HG03442 (cell line): ENCODE measurements at regions not wholly inside any gene's neighbourhood (a gene's known extent, or its start where the extent isn't known, plus 50 kb on each side); places are given as distances from the start of the nearest gene placed in this dataset.
"Not testable (repeated sequence)": the region's sequence is repeated elsewhere in the genome, so short reads cannot be mapped to it uniquely, and the experiment has no call there.

Experiments used
- ATAC-seq: cut with Tn5 transposase; IDR thresholded peaks from one replicate; pipeline ENCODE4 v1.9.1; 2021; ENCODE audit warnings: mild to moderate bottlenecking, moderate library complexity; ENCODE audit not compliant: unreplicated experiment

GRCh38 chr1:190809312-190809711, 331.6 kb upstream of the BRINP3 start:
- ATAC-seq, result no peak

GRCh38 chr1:190812996-190813395, 335.3 kb upstream of the BRINP3 start:
- ATAC-seq, result no peak

GRCh38 chr1:190832511-190832910, 354.8 kb upstream of the BRINP3 start:
- no peak for ATAC-seq

GRCh38 chr1:190835658-190836057, 358.0 kb upstream of the BRINP3 start:
- no peak for ATAC-seq

GRCh38 chr1:190837200-190837599, 359.5 kb upstream of the BRINP3 start:
- not testable (repeated sequence) for ATAC-seq

- ATAC-seq, result no peak
Observed at GRCh38 chr1:190837888-190838287, 360.2 kb upstream of the BRINP3 start.

- no peak for ATAC-seq
Observed at GRCh38 chr1:190847166-190847565, 369.5 kb upstream of the BRINP3 start.

- ATAC-seq, result no peak
Observed at GRCh38 chr1:190849346-190849745, 371.7 kb upstream of the BRINP3 start.

- ATAC-seq, result no peak
Observed at GRCh38 chr1:190852611-190853010, 374.9 kb upstream of the BRINP3 start.

GRCh38 chr1:190858140-190858539, 380.5 kb upstream of the BRINP3 start:
- ATAC-seq, result no peak

- ATAC-seq, result no peak
Observed at GRCh38 chr1:190864013-190864641, 386.5 kb upstream of the BRINP3 start.

- ATAC-seq, result no peak
Observed at GRCh38 chr1:190880352-190880751, 402.7 kb upstream of the BRINP3 start.

GRCh38 chr1:190881064-190881463, 403.4 kb upstream of the BRINP3 start:
- ATAC-seq, result no peak

GRCh38 chr1:190897233-190897632, 419.6 kb upstream of the BRINP3 start:
- ATAC-seq, result no peak

GRCh38 chr1:190904091-190904695, 426.5 kb upstream of the BRINP3 start:
- no peak for ATAC-seq

- no peak for ATAC-seq
Observed at GRCh38 chr1:190906206-190906725, 428.6 kb upstream of the BRINP3 start.

- ATAC-seq, result no peak
Observed at GRCh38 chr1:190908246-190908645, 430.6 kb upstream of the BRINP3 start.

- no peak for ATAC-seq
Observed at GRCh38 chr1:190908691-190909090, 431.0 kb upstream of the BRINP3 start.

- ATAC-seq, result no peak
Observed at GRCh38 chr1:190935925-190936324, 458.3 kb upstream of the BRINP3 start.

GRCh38 chr1:190936337-190936736, 458.7 kb upstream of the BRINP3 start:
- no peak for ATAC-seq

GRCh38 chr1:190940951-190941350, 463.3 kb upstream of the BRINP3 start:
- no peak for ATAC-seq

GRCh38 chr1:190942475-190942874, 464.8 kb upstream of the BRINP3 start:
- no peak for ATAC-seq

- not testable (repeated sequence) for ATAC-seq
Observed at GRCh38 chr1:190943722-190944121, 466.1 kb upstream of the BRINP3 start.
